H1 (cell line): ENCODE measurements at regions not wholly inside any gene's neighbourhood (a gene's known extent, or its start where the extent isn't known, plus 50 kb on each side); places are given as distances from the start of the nearest gene placed in this dataset.

Experiments
- CTCF ChIA-PET: fragments of 300-600 bp; sonication (Branson Sonifier 250); formaldehyde crosslinking; loops from one replicate; lab custom pipeline; 2021; ENCODE audit not compliant: partially characterized antibody; lab: Charles Lee
- POLR2A ChIA-PET: fragments of 300-600 bp; sonication (Branson Sonifier 250); formaldehyde crosslinking; loops from one replicate; lab custom pipeline; 2021; ENCODE audit warnings: inconsistent platforms; ENCODE audit not compliant: partially characterized antibody; lab: Charles Lee
- DNase-seq, 2 experiments: peaks; one replicate each; pipeline versions ENCODE4 v3.0.0 to v3.0.0-alpha.2; 2010 to 2022; ENCODE audit warnings: low spot score in 2 of 2, low read depth in 1 of 2, mixed read lengths in 1 of 2
- FAIRE-seq: peaks from 2 replicates; lab custom pipeline; 2011; peaks lifted over from hg19 to GRCh38; lab: Jason Lieb, UNC
- H2AFZ ChIP-seq: 2 replicates; pipeline ENCODE4 v1.8.1; 2012; ENCODE audit warnings: low read length, inconsistent platforms
- H2AK5ac ChIP-seq: 2 replicates; pipeline ENCODE4 v1.6.1; 2013; ENCODE audit warnings: low read depth, low read length
- H2BK120ac ChIP-seq: replicated peaks from 2 replicates; pipeline ENCODE3; 2013; ENCODE audit warnings: low read depth, low read length, inconsistent platforms
- H2BK12ac ChIP-seq: 2 replicates; pipeline ENCODE4 v1.6.1; 2013; ENCODE audit warnings: low read depth, low read length
- H2BK15ac ChIP-seq: 2 replicates; pipeline ENCODE4 v1.6.1; 2013; ENCODE audit warnings: low read length
- H2BK20ac ChIP-seq: 2 replicates; pipeline ENCODE4 v1.6.1; 2013; ENCODE audit warnings: low read length
- H2BK5ac ChIP-seq: 2 replicates; pipeline ENCODE4 v1.6.1; 2013; ENCODE audit warnings: low read depth, low read length
- H3K14ac ChIP-seq: 2 replicates; pipeline ENCODE4 v1.6.1; 2013; ENCODE audit warnings: inconsistent platforms; ENCODE audit not compliant: insufficient read length
- H3K18ac ChIP-seq: 2 replicates; pipeline ENCODE4 v1.6.1; 2013; ENCODE audit warnings: low read length; ENCODE audit errors: extremely low read depth
- H3K23ac ChIP-seq: 2 replicates; pipeline ENCODE4 v1.6.1; 2013; ENCODE audit warnings: inconsistent platforms; ENCODE audit not compliant: insufficient read length
- H3K23me2 ChIP-seq: 2 replicates; pipeline ENCODE4 v1.6.1; 2013; ENCODE audit warnings: low read depth, low read length
- H3K27ac ChIP-seq: 2 replicates; pipeline ENCODE4 v1.6.1; 2011; ENCODE audit warnings: low read depth, low read length, inconsistent platforms
- H3K27me3 ChIP-seq, 4 experiments: replicated peaks in 1 of 4; 1 replicate in 1 of 4; 2 replicates in 3 of 4; pipeline versions ENCODE4 v1.6.1 to v1.8.1; 2011 to 2013; ENCODE audit warnings: low read length in 3 of 4, mild to moderate bottlenecking in 3 of 4, inconsistent platforms in 2 of 4, mixed read lengths in 2 of 4, moderate library complexity in 1 of 4; ENCODE audit not compliant: control insufficient read depth in 3 of 4, insufficient read depth in 3 of 4; ENCODE audit errors: extremely low read depth in 1 of 4
- H3K36me3 ChIP-seq, 4 experiments: 2 replicates each; pipeline versions ENCODE4 v1.6.1 to v1.8.1; 2011 to 2013; ENCODE audit warnings: mild to moderate bottlenecking in 4 of 4, low read length in 3 of 4, moderate library complexity in 2 of 4, control low read depth in 1 of 4, inconsistent platforms in 1 of 4; ENCODE audit not compliant: insufficient read depth in 4 of 4, control insufficient read depth in 2 of 4
- H3K4ac ChIP-seq: replicated peaks from 2 replicates; pipeline ENCODE3; 2013; ENCODE audit warnings: low read length, low read depth, mixed read lengths, inconsistent platforms; ENCODE audit not compliant: insufficient read length
- H3K4me1 ChIP-seq, 4 experiments: replicated peaks in 1 of 4; 1 replicate in 1 of 4; 2 replicates in 3 of 4; pipeline versions ENCODE4 v1.6.1 to v1.8.1; 2011 to 2013; ENCODE audit warnings: low read length in 3 of 4, inconsistent platforms in 2 of 4, mixed read lengths in 1 of 4; ENCODE audit not compliant: insufficient read depth in 4 of 4, control insufficient read depth in 3 of 4
- H3K4me2 ChIP-seq, 2 experiments: 2 replicates each; pipeline versions ENCODE4 v1.6.1 to v1.8.1; 2011 to 2013; ENCODE audit warnings: low read depth in 2 of 2, low read length in 2 of 2, control low read depth in 1 of 2, inconsistent platforms in 1 of 2, mild to moderate bottlenecking in 1 of 2; ENCODE audit not compliant: insufficient read depth in 1 of 2
- H3K4me3 ChIP-seq, 4 experiments: fragments of 200-600, 300-600 bp in 1 of 4; sonication (generic), shearing (Covaris generic), sonication (Bioruptor Twin) in 1 of 4; 2 replicates each; pipeline versions ENCODE4 v1.5.1 to v1.8.1; 2011 to 2016; ENCODE audit warnings: low read length in 4 of 4, low read depth in 3 of 4, control low read depth in 2 of 4, inconsistent platforms in 2 of 4, mild to moderate bottlenecking in 2 of 4, mixed read lengths in 1 of 4, moderate library complexity in 1 of 4; ENCODE audit not compliant: insufficient read depth in 2 of 4; ENCODE audit errors: extremely low read depth in 1 of 4
- H3K56ac ChIP-seq: replicated peaks from 2 replicates; pipeline ENCODE3; 2013; ENCODE audit warnings: low read depth, mild to moderate bottlenecking, mixed read lengths, low read length, inconsistent platforms; ENCODE audit not compliant: insufficient read length
- H3K79me1 ChIP-seq: 2 replicates; pipeline ENCODE4 v1.6.1; 2013; ENCODE audit warnings: low read depth, low read length, control low read depth
- H3K79me2 ChIP-seq, 2 experiments: 2 replicates each; pipeline versions ENCODE4 v1.6.1 to v1.8.1; 2012 to 2013; ENCODE audit warnings: low read length in 2 of 2, mild to moderate bottlenecking in 2 of 2, inconsistent platforms in 1 of 2; ENCODE audit not compliant: insufficient read depth in 2 of 2, control insufficient read depth in 1 of 2
- H3K9ac ChIP-seq, 4 experiments: replicated peaks in 1 of 4; 1 replicate in 1 of 4; 2 replicates in 3 of 4; pipeline versions ENCODE4 v1.6.1 to v1.8.1; 2011 to 2013; ENCODE audit warnings: low read depth in 3 of 4, low read length in 3 of 4, control low read depth in 2 of 4, mild to moderate bottlenecking in 2 of 4, moderate library complexity in 2 of 4, inconsistent platforms in 1 of 4; ENCODE audit errors: extremely low read depth in 1 of 4
- H3K9me3 ChIP-seq, 2 experiments: 2 replicates each; pipeline versions ENCODE4 v1.6.1 to v1.8.1; 2012 to 2013; ENCODE audit warnings: mild to moderate bottlenecking in 2 of 2, moderate library complexity in 2 of 2, control low read depth in 1 of 2, inconsistent platforms in 1 of 2, low read depth in 1 of 2, low read length in 1 of 2, mixed read lengths in 1 of 2; ENCODE audit not compliant: insufficient read depth in 2 of 2
- H4K20me1 ChIP-seq, 2 experiments: replicated peaks in 1 of 2; 2 replicates each; pipeline versions ENCODE3 to v1.8.1; 2011 to 2013; ENCODE audit warnings: inconsistent platforms in 2 of 2, low read length in 2 of 2, mild to moderate bottlenecking in 1 of 2; ENCODE audit not compliant: insufficient read depth in 2 of 2, control insufficient read depth in 1 of 2
- H4K5ac ChIP-seq: 2 replicates; pipeline ENCODE4 v1.6.1; 2013; ENCODE audit warnings: low read length, low read depth, mixed read lengths, inconsistent platforms; ENCODE audit not compliant: insufficient read length
- H4K8ac ChIP-seq: 2 replicates; pipeline ENCODE4 v1.8.0; 2013; ENCODE audit warnings: mild to moderate bottlenecking, moderate library complexity, low read length, inconsistent platforms; ENCODE audit not compliant: insufficient read depth; ENCODE audit errors: extremely low read depth
- H4K91ac ChIP-seq: replicated peaks from 2 replicates; pipeline ENCODE3; 2013; ENCODE audit warnings: low read length, mixed read lengths, inconsistent platforms; ENCODE audit not compliant: insufficient read length
- ASH2L ChIP-seq: fragments of 200-600, 300-600 bp; sonication (generic); IDR thresholded peaks from one replicate; pipeline ENCODE4 v1.7.1; 2017; ENCODE audit warnings: low read length
- BACH1 ChIP-seq: IDR thresholded peaks from 2 replicates; pipeline ENCODE4 v1.6.1; 2012; ENCODE audit warnings: low read length, improper control_type of control experiment
- CHD1 ChIP-seq: IDR thresholded peaks from 2 replicates; pipeline ENCODE4 v1.6.1; 2012; ENCODE audit warnings: low read depth, low read length, improper control_type of control experiment
- EGR1 ChIP-seq: IDR thresholded peaks from 2 replicates; pipeline ENCODE4 v1.6.1; 2011; ENCODE audit warnings: low read depth, low read length, borderline replicate concordance
- GTF2F1 ChIP-seq: IDR thresholded peaks from 2 replicates; pipeline ENCODE4 v1.6.1; 2012; ENCODE audit warnings: low read depth, low read length, improper control_type of control experiment, borderline replicate concordance
- JUN ChIP-seq: IDR thresholded peaks from 2 replicates; pipeline ENCODE4 v1.6.1; 2011; ENCODE audit warnings: low read depth, mild to moderate bottlenecking, improper control_type of control experiment, low read length
- KDM1A ChIP-seq: fragments of 200-600, 300-600 bp; sonication (generic); IDR thresholded peaks from 2 replicates; pipeline ENCODE4 v1.7.1; 2016; ENCODE audit warnings: mild to moderate bottlenecking, low read length, borderline replicate concordance
- KDM5A ChIP-seq: fragments of 200-600 bp; IDR thresholded peaks from 2 replicates; pipeline ENCODE4 v1.7.1; 2012; ENCODE audit warnings: mild to moderate bottlenecking, low read length, inconsistent platforms, mixed read lengths
- SRF ChIP-seq: IDR thresholded peaks from 2 replicates; pipeline ENCODE4 v1.6.1; 2011; ENCODE audit warnings: mild to moderate bottlenecking, low read depth, low read length, moderate library complexity
- SUZ12 ChIP-seq: fragments of 200-600 bp; sonication (generic); IDR thresholded peaks from 2 replicates; pipeline ENCODE4 v1.6.1; 2012; ENCODE audit warnings: mild to moderate bottlenecking, inconsistent platforms, low read length, moderate library complexity, mixed read lengths
- TAF1 ChIP-seq: IDR thresholded peaks from 2 replicates; pipeline ENCODE4 v1.6.1; 2011; ENCODE audit warnings: mild to moderate bottlenecking, low read depth, low read length
- YY1 ChIP-seq: IDR thresholded peaks from 2 replicates; pipeline ENCODE4 v1.6.1; 2011; ENCODE audit warnings: low read depth, mild to moderate bottlenecking, low read length
- ZNF274 ChIP-seq: IDR thresholded peaks from 2 replicates; pipeline ENCODE4 v1.7.0; 2012; ENCODE audit warnings: low read length, borderline replicate concordance; ENCODE audit errors: extremely low read depth
- WGBS, 2 experiments: shearing (Covaris generic) in 1 of 2; methylation state at CpG; one replicate each; pipeline versions ENCODE4 v1.1.6 to v1.1.7; 2013 to 2015; ENCODE audit warnings: low lambda C conversion rate in 2 of 2, mixed read lengths in 2 of 2, inconsistent platforms in 1 of 2, low coverage in 1 of 2, missing lambda C conversion rate in 1 of 2; ENCODE audit not compliant: insufficient replicate concordance in 2 of 2, insufficient coverage in 1 of 2, insufficient read length in 1 of 2; ENCODE audit errors: extremely low coverage in 1 of 2, missing lambda C conversion rate in 1 of 2; 5-methylcytosine and 5-hydroxymethylcytosine counted together
- TF ChIP-seq, protein P1 (sequence below), 3 experiments: IDR thresholded peaks; 1 replicate in 2 of 3; 2 replicates in 1 of 3; pipeline versions ENCODE4 v1.5.1 to v1.6.1; 2011; ENCODE audit warnings: low read length in 3 of 3, mild to moderate bottlenecking in 3 of 3, inconsistent platforms in 2 of 3, low read depth in 1 of 3, moderate library complexity in 1 of 3; ENCODE audit not compliant: insufficient read depth in 1 of 3; ENCODE audit errors: control extremely low read depth in 1 of 3

DNA sequence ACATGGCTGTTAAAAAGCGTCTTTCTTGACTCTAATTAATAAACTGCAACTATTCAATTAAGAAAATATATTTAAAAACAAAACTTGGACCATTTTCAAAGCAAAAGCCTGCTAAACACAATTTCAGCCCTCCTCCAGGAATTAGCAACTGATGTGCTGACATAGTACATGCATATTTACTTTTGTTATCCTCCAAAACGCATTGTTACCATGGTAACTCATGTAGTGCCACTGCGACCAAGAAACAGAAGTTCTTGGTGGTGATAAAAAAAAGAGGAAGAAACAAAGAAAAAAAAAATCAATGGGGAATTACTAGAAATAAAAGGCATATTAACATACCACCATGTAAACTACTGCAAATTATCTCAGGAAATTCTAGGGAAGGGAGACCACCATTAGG lies 793.4 kb upstream of the CDH8 start:
- Histone ChIP-seq H3K4me1 (peaks cover 0 to 4% (median 0%) of the 10 kb centered on the region in 4 experiments; a peak in 2 of 7 replicates), H4K20me1 (no peaks in the 10 kb centered on the region), H3K14ac (no peak overlapping the region), H3K9me3 (no peaks in the 10 kb centered on the region), H3K4me3 (no peak overlapping the region), H3K27ac (no peak overlapping the region), H3K27me3 (no peaks in the 10 kb centered on the region), H3K79me2 (no peaks in the 10 kb centered on the region), H3K79me1 (no peaks in the 10 kb centered on the region), H2BK20ac (no peak overlapping the region), H3K4me2 (no peak overlapping the region), H3K4ac (no peak overlapping the region), H3K23me2 (no peaks in the 10 kb centered on the region), H4K8ac (no peak overlapping the region), H2BK15ac (no peak overlapping the region), H3K36me3 (no peaks in the 10 kb centered on the region), H2BK120ac (no peak overlapping the region), H2AK5ac (no peak overlapping the region), H3K56ac (no peak overlapping the region), H2BK12ac (no peak overlapping the region), H2AFZ (no peak overlapping the region), H2BK5ac (no peak overlapping the region), H3K9ac (no peak overlapping the region), H4K5ac (no peak overlapping the region), H4K91ac (no peak overlapping the region), H3K18ac (no peak overlapping the region), H3K23ac (no peak overlapping the region)
- ChIA-PET CTCF (no interaction called here), POLR2A (no interaction called here)
- FAIRE-seq, result no peak
- DNase-seq, result no peak
- 87% methylated on average over 3 of the region's 3 CpGs; no CpG with 5 or more reads in 1 of the 2 experiments for WGBS, 2 experiments
- TF ChIP-seq ASH2L, result no peak
- TF ChIP-seq CHD1, result no peak
- TF ChIP-seq JUN, result no peak
- TF ChIP-seq TAF1, result no peak
- TF ChIP-seq, protein P1, sequence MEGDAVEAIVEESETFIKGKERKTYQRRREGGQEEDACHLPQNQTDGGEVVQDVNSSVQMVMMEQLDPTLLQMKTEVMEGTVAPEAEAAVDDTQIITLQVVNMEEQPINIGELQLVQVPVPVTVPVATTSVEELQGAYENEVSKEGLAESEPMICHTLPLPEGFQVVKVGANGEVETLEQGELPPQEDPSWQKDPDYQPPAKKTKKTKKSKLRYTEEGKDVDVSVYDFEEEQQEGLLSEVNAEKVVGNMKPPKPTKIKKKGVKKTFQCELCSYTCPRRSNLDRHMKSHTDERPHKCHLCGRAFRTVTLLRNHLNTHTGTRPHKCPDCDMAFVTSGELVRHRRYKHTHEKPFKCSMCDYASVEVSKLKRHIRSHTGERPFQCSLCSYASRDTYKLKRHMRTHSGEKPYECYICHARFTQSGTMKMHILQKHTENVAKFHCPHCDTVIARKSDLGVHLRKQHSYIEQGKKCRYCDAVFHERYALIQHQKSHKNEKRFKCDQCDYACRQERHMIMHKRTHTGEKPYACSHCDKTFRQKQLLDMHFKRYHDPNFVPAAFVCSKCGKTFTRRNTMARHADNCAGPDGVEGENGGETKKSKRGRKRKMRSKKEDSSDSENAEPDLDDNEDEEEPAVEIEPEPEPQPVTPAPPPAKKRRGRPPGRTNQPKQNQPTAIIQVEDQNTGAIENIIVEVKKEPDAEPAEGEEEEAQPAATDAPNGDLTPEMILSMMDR (IDR thresholded peaks at IDR 0.05; ENCODE audit: control extremely low read depth in 1 of 3, insufficient read depth in 1 of 3, low read depth in 1 of 3, low read length in 3 of 3), result no peak
- TF ChIP-seq BACH1, result no peak
- no peak for TF ChIP-seq YY1
- no peak for TF ChIP-seq GTF2F1
- no peak for TF ChIP-seq ZNF274
- TF ChIP-seq SUZ12, result no peak
- TF ChIP-seq SRF, result no peak
- TF ChIP-seq EGR1, result no peak
- no peak for TF ChIP-seq KDM1A
- no peak for TF ChIP-seq KDM5A
